Right lung (tissue), 2 donors: ENCODE measurements at regions not wholly inside any gene's neighbourhood (a gene's known extent, or its start where the extent isn't known, plus 50 kb on each side); places are given as distances from the start of the nearest gene placed in this dataset.
"Not testable (repeated sequence)": the region's sequence is repeated elsewhere in the genome, so short reads cannot be mapped to it uniquely, and the experiment has no call there.

Experiments used
- DNase-seq, 2 donors: peaks; one replicate each; pipeline ENCODE4 v3.0.0-alpha.2; 2013

DNA sequence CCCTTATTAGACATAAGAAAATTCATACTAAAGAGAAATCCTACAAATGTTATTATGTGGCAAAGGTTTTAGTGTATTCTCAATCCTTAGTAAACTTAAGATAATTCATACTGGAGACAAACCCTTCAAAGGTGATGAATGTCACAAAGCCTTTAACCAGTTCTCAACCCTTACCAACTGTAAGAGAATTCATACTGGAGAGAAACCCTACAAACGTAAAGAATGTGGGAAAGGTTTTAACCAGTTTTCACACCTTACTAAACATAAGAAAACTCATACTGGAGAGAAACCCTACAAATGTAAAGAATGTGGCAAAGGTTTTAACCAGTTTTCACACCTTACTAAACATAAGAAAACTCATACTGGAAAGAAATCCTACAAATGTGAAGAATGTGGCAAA lies 93.2 kb downstream of the ZNF680 start:
- DNase-seq = no peak

DNA sequence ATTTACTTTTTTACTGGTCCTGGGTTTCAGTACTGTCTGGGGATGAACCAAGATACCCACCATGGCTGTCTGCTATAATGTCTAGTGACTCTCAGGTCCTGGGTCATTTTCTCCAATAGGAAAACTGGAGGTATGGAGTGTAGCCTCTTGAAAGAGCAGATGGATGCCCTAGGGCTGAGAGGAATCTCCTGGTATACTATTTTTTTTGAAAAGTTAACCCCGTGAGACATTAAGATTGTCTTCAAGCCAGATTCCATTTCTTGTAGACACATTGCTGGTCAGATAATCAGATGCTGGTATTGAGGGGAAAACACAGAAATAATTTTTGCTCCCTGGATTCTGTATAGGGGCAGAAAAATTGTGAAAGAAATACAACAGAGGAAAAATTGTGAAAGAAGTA lies 97.3 kb downstream of the ZNF680 start:
- no peak for DNase-seq

DNA sequence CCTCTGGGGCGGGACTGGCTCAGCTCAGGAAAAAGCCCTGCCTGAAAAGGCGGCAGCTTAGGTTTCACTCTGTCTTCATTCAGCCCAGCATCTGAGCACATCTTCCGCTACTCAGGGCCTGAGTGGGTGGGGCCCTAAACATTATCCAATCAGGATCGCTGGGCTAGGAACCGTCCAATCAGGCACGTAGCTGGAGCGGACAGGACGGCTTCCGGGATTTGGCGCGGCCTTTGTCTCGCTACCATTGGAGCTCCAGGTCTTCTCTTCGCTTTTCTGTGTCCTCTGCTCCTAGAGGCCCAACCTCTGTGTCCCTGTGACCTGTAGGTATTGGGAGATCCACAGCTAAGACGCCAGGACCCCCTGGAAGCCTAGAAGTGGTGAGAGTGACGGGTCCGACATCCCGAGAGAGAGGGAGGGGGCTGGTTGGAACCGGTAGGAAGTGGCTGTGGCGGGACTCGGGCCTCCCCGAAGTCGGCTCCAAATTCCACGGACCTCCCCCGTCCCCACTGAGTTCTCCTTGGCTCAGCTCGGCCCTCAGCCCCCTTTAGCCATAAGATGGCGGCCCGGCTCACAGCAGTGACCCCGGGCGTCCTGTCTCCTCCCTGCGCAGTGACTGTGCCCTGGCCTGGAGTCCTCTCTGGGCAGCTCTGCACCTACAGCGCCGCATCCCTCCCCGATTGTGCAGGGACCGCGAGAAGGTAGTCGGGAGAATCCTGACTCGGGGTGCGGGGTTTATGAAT lies 99.1 kb downstream of the ZNF680 start:
- DNase-seq = peak; percentile 5 to 16

DNA sequence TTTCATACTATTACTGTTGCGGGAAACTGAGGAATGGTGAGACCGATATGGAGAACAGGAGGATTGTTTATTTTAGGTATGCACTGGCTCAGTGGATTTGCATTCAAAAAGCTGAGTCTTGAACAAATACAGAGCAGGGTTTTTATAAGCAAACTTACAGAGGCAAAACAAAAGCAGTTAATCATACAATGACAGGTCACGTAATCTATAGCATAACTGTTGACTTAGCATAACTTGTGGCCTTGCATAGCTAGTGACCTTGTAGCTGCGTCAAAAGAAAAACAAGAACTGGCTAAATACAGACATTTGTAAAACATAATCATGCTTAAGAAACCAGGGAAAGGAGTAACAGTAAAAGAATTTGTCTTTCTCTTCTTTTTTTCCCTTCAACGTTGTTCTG lies 103.0 kb downstream of the ZNF680 start:
- not testable (repeated sequence) for DNase-seq

DNA sequence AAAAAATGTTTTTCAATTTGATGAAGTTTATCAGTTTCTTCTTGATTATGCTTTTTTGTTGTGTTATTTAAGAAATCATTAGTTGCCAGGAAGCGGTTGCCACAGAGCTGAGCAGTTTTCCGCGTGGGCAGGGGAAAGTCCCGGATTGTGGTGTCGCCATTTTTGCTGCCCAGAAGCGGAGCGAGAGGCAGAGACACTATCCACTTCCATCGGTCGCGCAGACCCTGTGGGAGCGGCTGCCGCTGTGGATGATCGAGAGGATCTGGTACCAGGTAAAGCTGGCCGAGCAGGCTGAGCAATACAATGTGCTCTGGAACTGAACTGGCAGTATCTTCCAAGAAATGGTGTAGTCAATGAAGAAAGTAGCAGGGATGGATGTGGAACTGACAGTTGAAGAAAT lies 119.8 kb downstream of the ZNF736 start:
- DNase-seq = no peak

DNA sequence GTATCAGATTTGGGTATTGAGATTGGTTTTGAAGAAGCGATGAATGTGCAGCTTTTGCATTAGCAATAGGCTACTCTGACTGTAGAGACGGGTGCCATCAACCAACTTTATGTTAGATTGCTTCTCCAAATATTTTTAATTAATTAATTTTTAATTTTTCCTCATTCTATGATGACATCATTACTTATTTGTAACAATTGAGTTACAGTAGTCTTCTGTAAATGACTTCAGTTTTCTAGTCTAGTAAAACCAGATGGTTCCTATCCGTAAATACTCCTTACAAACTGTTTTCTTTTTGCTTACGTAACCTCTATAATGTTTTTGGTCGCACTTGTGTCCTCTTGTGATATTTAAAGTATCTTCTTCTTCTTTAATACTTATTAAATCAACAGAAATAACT lies 118.1 kb downstream of the ZNF736 start:
- DNase-seq = no peak

DNA sequence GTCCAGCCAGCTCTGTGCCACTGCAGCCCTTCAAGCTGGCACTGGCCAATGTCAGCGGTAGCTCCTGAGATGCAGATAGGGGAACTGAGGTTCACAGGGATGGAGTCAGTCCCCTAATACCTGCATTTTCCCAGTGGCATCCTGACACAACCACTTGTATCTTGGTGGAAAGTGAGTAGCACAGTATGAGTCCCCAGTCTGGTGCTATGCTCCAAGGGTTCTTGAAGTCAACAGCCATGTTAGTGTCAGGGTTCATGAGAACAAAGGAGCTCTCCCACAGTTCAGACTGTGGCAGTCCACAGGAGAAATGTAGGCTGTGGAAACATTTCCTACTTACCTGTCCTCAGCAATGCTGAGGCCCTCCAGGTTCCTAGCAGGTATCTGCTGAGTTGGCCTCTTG lies 115.5 kb downstream of the ZNF736 start:
- DNase-seq = no peak

DNA sequence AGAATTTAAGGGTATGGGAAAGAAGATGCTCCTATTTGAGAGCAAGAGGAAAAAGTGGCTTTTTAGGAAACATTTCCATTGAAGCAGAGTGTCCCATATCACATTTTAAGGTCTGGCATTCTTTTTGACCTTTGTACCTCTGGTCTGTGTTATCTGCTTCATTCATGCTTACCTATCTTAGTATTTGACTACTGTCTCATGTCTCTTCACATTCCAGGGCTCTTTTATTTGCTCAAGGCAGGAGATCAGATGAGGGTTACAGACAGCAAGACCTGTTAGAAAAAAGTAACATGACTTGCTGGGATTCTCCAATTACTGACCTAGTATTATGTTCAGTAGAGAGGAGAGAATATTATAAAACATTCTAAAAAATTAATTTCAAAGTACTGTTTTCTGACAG lies 111.7 kb downstream of the ZNF736 start:
- DNase-seq = not testable (repeated sequence)

DNA sequence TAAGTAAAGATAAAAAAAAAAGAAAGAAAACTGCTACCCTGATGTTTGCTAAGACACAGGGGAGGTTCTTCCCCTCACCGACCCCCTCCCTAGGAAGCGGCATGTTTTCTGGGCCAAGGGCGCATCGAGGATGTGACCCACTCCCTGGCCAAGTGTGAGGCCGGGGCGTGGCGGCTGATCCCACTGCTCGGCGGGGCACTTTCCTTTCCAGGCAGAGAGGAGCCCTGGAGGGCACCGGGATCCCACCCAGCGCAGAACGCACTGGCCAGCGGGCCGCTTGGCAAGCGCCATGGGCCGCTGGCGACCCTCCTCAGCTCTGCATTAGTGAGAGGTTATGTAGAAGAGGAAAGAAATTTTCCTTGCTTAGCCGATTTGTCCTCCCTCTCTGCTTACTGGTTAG lies 93.4 kb downstream of the ZNF736 start:
- no peak for DNase-seq
